ENCODE measurements at regions not wholly inside any gene's neighbourhood (a gene's known extent, or its start where the extent isn't known, plus 50 kb on each side); places are given as distances from the start of the nearest gene placed in this dataset.

DNA sequence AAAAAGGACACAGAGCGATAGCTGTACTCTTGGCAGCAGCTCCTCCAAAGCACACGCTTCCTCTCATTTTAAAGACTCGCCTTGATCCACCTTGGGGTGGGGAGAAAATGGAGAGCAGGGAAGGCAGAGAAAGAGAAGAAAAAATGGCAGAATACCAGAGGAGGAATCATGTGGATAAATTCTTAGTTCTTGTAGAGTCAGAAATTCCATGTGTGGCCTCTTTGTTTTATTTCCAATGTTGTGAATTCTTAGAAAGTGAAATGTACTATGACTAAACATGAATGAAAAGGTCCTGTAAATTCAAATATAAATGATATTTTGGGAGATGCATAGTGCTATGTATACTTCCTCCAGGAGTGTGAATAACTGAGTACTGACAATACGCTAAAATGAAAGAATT is 89.7 kb upstream of the SESTD1 start:
- no peaks in the 10 kb centered on the region for H3K9me3 ChIP-seq (ENCODE audit: control insufficient read depth in 2 of 3, insufficient read depth in 1 of 3, low read length in 3 of 3)
- DNase-seq: no peak
- TF ChIP-seq, protein P1, sequence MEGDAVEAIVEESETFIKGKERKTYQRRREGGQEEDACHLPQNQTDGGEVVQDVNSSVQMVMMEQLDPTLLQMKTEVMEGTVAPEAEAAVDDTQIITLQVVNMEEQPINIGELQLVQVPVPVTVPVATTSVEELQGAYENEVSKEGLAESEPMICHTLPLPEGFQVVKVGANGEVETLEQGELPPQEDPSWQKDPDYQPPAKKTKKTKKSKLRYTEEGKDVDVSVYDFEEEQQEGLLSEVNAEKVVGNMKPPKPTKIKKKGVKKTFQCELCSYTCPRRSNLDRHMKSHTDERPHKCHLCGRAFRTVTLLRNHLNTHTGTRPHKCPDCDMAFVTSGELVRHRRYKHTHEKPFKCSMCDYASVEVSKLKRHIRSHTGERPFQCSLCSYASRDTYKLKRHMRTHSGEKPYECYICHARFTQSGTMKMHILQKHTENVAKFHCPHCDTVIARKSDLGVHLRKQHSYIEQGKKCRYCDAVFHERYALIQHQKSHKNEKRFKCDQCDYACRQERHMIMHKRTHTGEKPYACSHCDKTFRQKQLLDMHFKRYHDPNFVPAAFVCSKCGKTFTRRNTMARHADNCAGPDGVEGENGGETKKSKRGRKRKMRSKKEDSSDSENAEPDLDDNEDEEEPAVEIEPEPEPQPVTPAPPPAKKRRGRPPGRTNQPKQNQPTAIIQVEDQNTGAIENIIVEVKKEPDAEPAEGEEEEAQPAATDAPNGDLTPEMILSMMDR (IDR thresholded peaks at IDR 0.05; ENCODE audit: borderline replicate concordance, extremely low read depth, insufficient read depth): no peak
- no peak overlapping the region for H3K9ac ChIP-seq (ENCODE audit: low read length in 3 of 3)
- no peak for FAIRE-seq
- intact Hi-C loops (cut with DNase I): no loop called here
- H3K4me1 ChIP-seq (ENCODE audit: control insufficient read depth in 2 of 3, insufficient read depth in 2 of 3, low read depth in 1 of 3, low read length in 3 of 3): no peaks in the 10 kb centered on the region
- H3K4me3 ChIP-seq (ENCODE audit: low read length in 3 of 3): no peak overlapping the region
- H3K36me3 ChIP-seq (ENCODE audit: control insufficient read depth in 2 of 3, insufficient read depth in 3 of 3, low read length in 3 of 3): no peaks in the 10 kb centered on the region
- H3K27ac ChIP-seq (ENCODE audit: low read depth in 2 of 2, low read length in 2 of 2): no peak overlapping the region
- H3K27me3 ChIP-seq (ENCODE audit: control insufficient read depth, insufficient read depth, low read length): no peaks in the 10 kb centered on the region

DNA sequence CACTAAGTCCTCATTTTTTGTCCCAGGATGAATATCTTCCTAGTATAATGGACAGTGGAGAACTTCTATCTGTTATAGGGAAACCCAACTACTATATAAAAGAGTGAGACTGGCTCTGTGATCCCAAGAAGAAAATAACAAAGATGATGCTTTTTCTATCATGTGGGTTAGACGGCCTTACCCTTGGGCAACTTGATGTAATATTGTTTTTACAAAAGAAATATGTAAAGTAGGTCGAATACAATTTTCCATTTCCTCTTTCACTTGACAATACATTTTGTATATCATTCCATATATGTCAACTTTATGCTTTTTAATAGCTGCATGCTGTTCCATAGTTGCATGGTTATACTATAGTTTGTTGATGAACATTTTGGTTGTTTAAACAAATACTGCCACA is 87.5 kb upstream of the SESTD1 start:
- Histone ChIP-seq H3K27ac (ENCODE audit: low read depth in 2 of 2, low read length in 2 of 2) (no peak overlapping the region), H3K4me3 (ENCODE audit: low read length in 3 of 3) (no peak overlapping the region), H3K4me1 (ENCODE audit: control insufficient read depth in 2 of 3, insufficient read depth in 2 of 3, low read depth in 1 of 3, low read length in 3 of 3) (no peaks in the 10 kb centered on the region), H3K36me3 (ENCODE audit: control insufficient read depth in 2 of 3, insufficient read depth in 3 of 3, low read length in 3 of 3) (no peaks in the 10 kb centered on the region), H3K27me3 (ENCODE audit: control insufficient read depth, insufficient read depth, low read length) (no peaks in the 10 kb centered on the region), H3K9ac (ENCODE audit: low read length in 3 of 3) (no peak overlapping the region), H3K9me3 (ENCODE audit: control insufficient read depth in 2 of 3, insufficient read depth in 1 of 3, low read length in 3 of 3) (no peaks in the 10 kb centered on the region)
- DNase-seq (no peak), FAIRE-seq (no peak)
- intact Hi-C loops (cut with DNase I): no loop called here
- TF ChIP-seq, protein P1 (IDR thresholded peaks at IDR 0.05; ENCODE audit: borderline replicate concordance, extremely low read depth, insufficient read depth): no peak

DNA sequence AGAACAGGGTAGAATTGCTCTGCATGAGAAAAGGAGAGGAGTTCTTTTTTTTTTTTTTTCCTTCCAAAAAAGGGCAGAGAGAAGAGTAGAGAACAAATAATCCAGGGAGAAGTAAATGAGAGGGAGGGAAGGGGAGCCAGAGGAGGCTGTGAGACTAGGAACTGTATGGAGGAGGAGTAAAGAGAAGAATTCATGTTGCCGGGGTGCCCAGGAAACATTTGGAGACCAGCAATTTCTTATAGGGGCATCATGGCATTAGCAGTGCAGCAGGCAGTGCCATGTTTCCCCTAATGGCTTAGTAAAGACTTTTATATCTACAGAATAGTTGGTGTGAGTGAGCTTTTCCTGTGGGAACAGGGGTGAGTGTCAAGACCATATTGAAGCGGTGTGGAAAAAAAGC is 86.4 kb upstream of the SESTD1 start:
- H3K9ac ChIP-seq (ENCODE audit: low read length in 3 of 3): no peak overlapping the region
- TF ChIP-seq, protein P1 (IDR thresholded peaks at IDR 0.05; ENCODE audit: borderline replicate concordance, extremely low read depth, insufficient read depth): no peak
- no peaks in the 10 kb centered on the region for H3K27me3 ChIP-seq (ENCODE audit: control insufficient read depth, insufficient read depth, low read length)
- no peaks in the 10 kb centered on the region for H3K4me1 ChIP-seq (ENCODE audit: control insufficient read depth in 2 of 3, insufficient read depth in 2 of 3, low read depth in 1 of 3, low read length in 3 of 3)
- no peaks in the 10 kb centered on the region for H3K9me3 ChIP-seq (ENCODE audit: control insufficient read depth in 2 of 3, insufficient read depth in 1 of 3, low read length in 3 of 3)
- no peak overlapping the region for H3K27ac ChIP-seq (ENCODE audit: low read depth in 2 of 2, low read length in 2 of 2)
- FAIRE-seq (no peak), DNase-seq (no peak)
- no peaks in the 10 kb centered on the region for H3K36me3 ChIP-seq (ENCODE audit: control insufficient read depth in 2 of 3, insufficient read depth in 3 of 3, low read length in 3 of 3)
- H3K4me3 ChIP-seq (ENCODE audit: low read length in 3 of 3): no peak overlapping the region
- intact Hi-C loops (cut with DNase I): no loop called here

DNA sequence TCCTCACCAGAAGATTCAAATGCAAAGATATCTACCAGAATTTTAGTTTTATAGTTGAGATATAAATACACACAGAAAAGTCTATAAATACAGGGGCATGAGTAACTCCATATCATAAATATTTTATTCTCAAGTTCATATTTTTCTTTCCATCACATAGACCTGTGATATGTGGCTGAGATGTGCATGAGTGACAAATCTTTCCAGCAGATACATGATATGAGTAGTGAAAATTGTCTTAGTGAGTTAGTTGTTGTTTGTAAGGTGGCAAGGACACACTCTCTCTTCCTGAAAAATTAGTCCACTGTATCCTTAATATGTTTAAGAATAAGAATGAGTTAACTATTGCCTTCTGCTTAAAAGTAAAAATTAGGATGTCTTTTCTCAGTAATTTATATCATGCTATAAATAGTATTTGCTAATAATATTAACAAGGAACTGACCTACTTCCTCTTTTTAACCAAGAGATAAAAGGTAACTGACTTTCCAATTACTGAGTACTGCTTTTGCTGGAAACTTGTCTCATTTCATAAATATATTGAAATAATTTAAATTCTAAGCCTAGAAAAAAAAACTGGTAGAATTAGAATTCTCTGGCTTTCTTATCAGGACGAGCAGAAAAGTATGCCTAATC is 85.2 kb upstream of the SESTD1 start:
- no peak for FAIRE-seq
- Histone ChIP-seq H3K36me3 (ENCODE audit: control insufficient read depth in 2 of 3, insufficient read depth in 3 of 3, low read length in 3 of 3) (no peaks in the 10 kb centered on the region), H3K27me3 (ENCODE audit: control insufficient read depth, insufficient read depth, low read length) (no peaks in the 10 kb centered on the region)

More for the DNA sequence above, 85.2 kb upstream of the SESTD1 start:
- Histone ChIP-seq H3K4me1 (ENCODE audit: control insufficient read depth in 2 of 3, insufficient read depth in 2 of 3, low read depth in 1 of 3, low read length in 3 of 3) (peaks cover 0 to under 1% (median 0%) of the 10 kb centered on the region in 3 donors), H3K9me3 (ENCODE audit: control insufficient read depth in 2 of 3, insufficient read depth in 1 of 3, low read length in 3 of 3) (no peaks in the 10 kb centered on the region), H3K9ac (ENCODE audit: low read length in 3 of 3) (no peak overlapping the region), H3K4me3 (ENCODE audit: low read length in 3 of 3) (no peak overlapping the region), H3K27ac (ENCODE audit: low read depth in 2 of 2, low read length in 2 of 2) (no peak overlapping the region)
- no peak for DNase-seq
- TF ChIP-seq, protein P1 (IDR thresholded peaks at IDR 0.05; ENCODE audit: borderline replicate concordance, extremely low read depth, insufficient read depth): no peak
- intact Hi-C loops (cut with DNase I): no loop called here
